Thymus (tissue), 11 donors: ENCODE measurements at regions not wholly inside any gene's neighbourhood (a gene's known extent, or its start where the extent isn't known, plus 50 kb on each side); places are given as distances from the start of the nearest gene placed in this dataset.
A peak's percentile ranks its signal among the peaks of the same experiment; 100 is the strongest.
"Not testable (repeated sequence)": the region's sequence is repeated elsewhere in the genome, so short reads cannot be mapped to it uniquely, and the experiment has no call there.

Source experiments
- DNase-seq, 9 donors: peaks; one replicate each; pipeline ENCODE4 v3.0.0-alpha.2; 2013; ENCODE audit warnings: low spot score in 9 of 9, low read depth in 6 of 9, missing footprints in 1 of 9
- H3K27ac ChIP-seq, 2 donors: one replicate each; pipeline ENCODE4 v1.5.1; 2013; ENCODE audit warnings: control low read depth in 1 of 2, low read depth in 1 of 2, low read length in 1 of 2, mild to moderate bottlenecking in 1 of 2, moderate library complexity in 1 of 2
- H3K27me3 ChIP-seq, 2 donors: one replicate each; pipeline ENCODE4 v1.5.1; 2013; ENCODE audit warnings: low read length in 1 of 2; ENCODE audit not compliant: control insufficient read depth in 2 of 2, insufficient read depth in 1 of 2
- H3K36me3 ChIP-seq, 2 donors: one replicate each; pipeline ENCODE4 v1.5.1; 2013; ENCODE audit warnings: low read length in 1 of 2, mild to moderate bottlenecking in 1 of 2, moderate library complexity in 1 of 2; ENCODE audit not compliant: control insufficient read depth in 2 of 2, insufficient read depth in 2 of 2
- H3K4me1 ChIP-seq, 2 donors: one replicate each; pipeline ENCODE4 v1.5.1; 2013; ENCODE audit warnings: low read length in 2 of 2; ENCODE audit not compliant: control insufficient read depth in 2 of 2, insufficient read depth in 2 of 2
- H3K4me3 ChIP-seq, 2 donors: one replicate each; pipeline ENCODE4 v1.5.1; 2013; ENCODE audit warnings: low read length in 2 of 2, control low read depth in 1 of 2, mild to moderate bottlenecking in 1 of 2
- H3K9me3 ChIP-seq, 2 donors: one replicate each; pipeline ENCODE4 v1.5.1; 2013; ENCODE audit warnings: low read length in 1 of 2, mild to moderate bottlenecking in 1 of 2; ENCODE audit not compliant: control insufficient read depth in 2 of 2, insufficient read depth in 1 of 2
- WGBS: extraction: QIAGEN DNeasy Blood & Tissue Kit; methylation state at CpG from one replicate; pipeline ENCODE4 v1.1.7; 2013; 5-methylcytosine and 5-hydroxymethylcytosine counted together
- donor health status: healthy.

- H3K36me3 ChIP-seq = peaks cover 82 to 84% of the 10 kb centered on the region in 2 donors
- H3K4me1 ChIP-seq = peaks cover 0 to 5% of the 10 kb centered on the region in 2 donors
These were observed 79.7 kb downstream of the RFLNA start for GRCh38 chr12:124374567-124374966.

DNA sequence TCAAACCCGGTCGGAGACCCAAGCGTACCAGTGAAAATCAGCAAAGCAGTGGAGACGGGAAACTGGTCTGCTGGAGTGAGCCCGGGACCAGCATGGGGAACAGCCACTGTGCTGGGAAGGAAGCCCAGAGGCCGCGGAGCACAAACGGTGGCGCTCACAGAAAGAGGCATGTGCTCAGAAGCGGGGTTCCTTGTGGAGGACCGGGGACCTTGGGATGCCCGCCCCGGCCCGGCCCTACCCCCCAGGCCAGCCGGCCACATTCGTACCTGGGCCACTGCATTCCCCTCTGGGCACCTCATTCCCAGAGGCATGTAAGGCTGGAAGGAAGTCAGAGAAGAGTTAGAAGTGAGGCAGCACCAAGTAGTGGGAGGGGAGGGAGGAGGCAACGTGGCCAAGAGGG, 79.3 kb downstream of the RFLNA start:
- DNase-seq = no peak
- Histone ChIP-seq H3K27me3 (no peaks in the 10 kb centered on the region), H3K36me3 (peaks cover 81 to 82% of the 10 kb centered on the region in 2 donors), H3K9me3 (no peaks in the 10 kb centered on the region), H3K4me1 (peaks cover 0 to 5% of the 10 kb centered on the region in 2 donors), H3K4me3 (no peak overlapping the region), H3K27ac (no peak overlapping the region)
- WGBS = 97% methylated on average over 17 of the region's 17 CpGs

More at GRCh38 chr12:124374567-124374966, 79.7 kb downstream of the RFLNA start:
- H3K27ac ChIP-seq = no peak overlapping the region
- H3K27me3 ChIP-seq = no peaks in the 10 kb centered on the region
- no peak for DNase-seq
- 86% methylated on average over 5 of the region's 5 CpGs for WGBS
- no peak overlapping the region for H3K4me3 ChIP-seq
- no peaks in the 10 kb centered on the region for H3K9me3 ChIP-seq

DNA sequence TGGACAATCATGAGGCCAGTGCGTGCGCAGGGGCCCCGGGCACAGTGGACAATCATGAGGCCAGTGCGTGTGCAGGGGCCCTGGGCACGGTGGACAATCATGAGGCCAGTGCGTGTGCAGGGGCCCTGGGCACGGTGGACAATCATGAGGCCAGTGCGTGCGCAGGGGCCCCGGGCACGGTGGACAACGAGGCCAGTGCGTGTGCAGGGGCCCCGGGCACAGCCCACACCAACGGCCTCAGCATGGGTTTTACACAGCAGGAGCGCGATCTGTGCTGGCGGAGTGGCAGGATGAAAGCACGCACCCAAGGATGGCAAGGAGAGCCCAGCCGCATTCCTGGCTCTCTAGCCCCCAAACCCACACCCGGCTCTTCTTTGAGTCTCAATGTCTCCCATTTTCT, 78.8 kb downstream of the RFLNA start:
- H3K9me3 ChIP-seq, H3K27ac ChIP-seq, H3K27me3 ChIP-seq, H3K4me1 ChIP-seq, DNase-seq, H3K4me3 ChIP-seq: not testable (repeated sequence)
- H3K36me3 ChIP-seq = peaks cover 81 to 84% of the 10 kb centered on the region in 2 donors
- WGBS = 96% methylated on average over 21 of the region's 21 CpGs

DNA sequence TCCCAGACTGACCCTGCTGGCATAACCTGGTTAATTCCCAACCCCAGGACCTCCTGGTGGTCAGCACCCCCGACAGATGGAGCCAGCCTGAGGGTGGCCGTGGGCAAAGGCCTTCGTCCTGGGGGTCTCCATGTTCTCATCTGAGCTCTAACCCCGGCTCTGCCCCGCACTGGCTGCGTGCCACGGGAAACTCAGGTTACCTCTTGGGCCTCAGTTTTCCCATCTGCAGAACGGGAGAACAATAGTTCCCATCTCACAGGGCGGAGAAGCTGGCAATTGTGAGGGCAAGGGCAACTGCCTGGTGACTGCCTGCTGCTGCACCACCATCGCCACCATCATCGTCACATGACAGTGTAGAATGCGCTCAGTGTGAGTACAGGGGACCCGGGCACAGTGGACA, 77.9 kb downstream of the RFLNA start:
- H3K27ac ChIP-seq = no peak overlapping the region
- peaks cover 0 to 8% of the 10 kb centered on the region in 2 donors for H3K4me1 ChIP-seq
- H3K36me3 ChIP-seq = peaks cover 77 to 80% of the 10 kb centered on the region in 2 donors

GRCh38 chr12:124371970-124372555, 77.2 kb downstream of the RFLNA start:
- H3K27ac ChIP-seq = no peak overlapping the region
- no peaks in the 10 kb centered on the region for H3K27me3 ChIP-seq
- 96% methylated on average over 37 of the region's 37 CpGs for whole genome bisulfite sequencing
- H3K36me3 ChIP-seq = peaks cover 76 to 79% of the 10 kb centered on the region in 2 donors
- no peak for DNase-seq
- peaks cover 0 to 9% of the 10 kb centered on the region in 2 donors for H3K4me1 ChIP-seq
- H3K4me3 ChIP-seq = no peak overlapping the region
- peaks cover 0 to 3% of the 10 kb centered on the region in 2 donors for H3K9me3 ChIP-seq

More for the DNA sequence above, 77.9 kb downstream of the RFLNA start:
- 95% methylated on average over 13 of the region's 13 CpGs for WGBS
- DNase-seq = no peak
- no peak overlapping the region for H3K4me3 ChIP-seq
- H3K9me3 ChIP-seq = no peaks in the 10 kb centered on the region
- H3K27me3 ChIP-seq = no peaks in the 10 kb centered on the region

GRCh38 chr12:124371366-124371765, 76.5 kb downstream of the RFLNA start:
- Histone ChIP-seq H3K4me3 (no peak overlapping the region), H3K9me3 (peaks cover 0 to 3% of the 10 kb centered on the region in 2 donors), H3K27me3 (no peaks in the 10 kb centered on the region), H3K4me1 (peaks cover 0 to 9% of the 10 kb centered on the region in 2 donors), H3K27ac (no peak overlapping the region), H3K36me3 (peaks cover 71 to 76% of the 10 kb centered on the region in 2 donors)
- no peak for DNase-seq
- 98% methylated on average over 13 of the region's 13 CpGs for WGBS

GRCh38 chr12:124370851-124371250, 76.0 kb downstream of the RFLNA start:
- H3K36me3 ChIP-seq = peaks cover 66 to 76% of the 10 kb centered on the region in 2 donors

DNA sequence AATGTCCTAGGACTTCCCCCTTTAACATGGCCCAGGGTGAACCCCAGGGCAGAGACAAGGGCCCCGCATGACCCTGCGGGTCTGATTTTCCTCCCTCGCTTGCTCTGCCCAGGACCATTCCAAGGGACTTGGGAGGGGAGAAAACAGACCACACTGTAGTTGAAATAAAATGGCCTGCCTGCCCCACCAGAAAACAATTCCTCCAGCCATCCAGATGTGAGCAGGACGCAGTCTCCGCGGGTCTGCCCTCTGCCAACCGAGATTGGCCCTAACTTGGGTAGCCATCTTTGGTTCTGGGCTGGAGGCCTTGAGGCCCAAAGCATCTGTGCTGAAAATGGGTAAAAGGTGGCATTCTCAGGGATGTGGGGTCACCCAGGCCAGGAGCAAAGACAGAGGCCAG, 75.5 kb downstream of the RFLNA start:
- H3K4me1 ChIP-seq = peaks cover 0 to 9% of the 10 kb centered on the region in 2 donors
- H3K9me3 ChIP-seq = peaks cover 0 to 3% of the 10 kb centered on the region in 2 donors
- H3K36me3 ChIP-seq = peaks cover 63 to 76% of the 10 kb centered on the region in 2 donors
- WGBS = 98% methylated on average over 7 of the region's 7 CpGs
- H3K27me3 ChIP-seq = no peaks in the 10 kb centered on the region
- no peak overlapping the region for H3K4me3 ChIP-seq
- H3K27ac ChIP-seq = peak overlapping the region in 1 of 2 donors; percentile 42
- no peak for DNase-seq

More at GRCh38 chr12:124370851-124371250, 76.0 kb downstream of the RFLNA start:
- H3K4me1 ChIP-seq = peaks cover 0 to 9% of the 10 kb centered on the region in 2 donors
- H3K4me3 ChIP-seq = no peak overlapping the region
- H3K27me3 ChIP-seq = no peaks in the 10 kb centered on the region
- DNase-seq = no peak
- 96% methylated on average over 7 of the region's 7 CpGs for whole genome bisulfite sequencing
- H3K27ac ChIP-seq = no peak overlapping the region
- H3K9me3 ChIP-seq = peaks cover 0 to 3% of the 10 kb centered on the region in 2 donors

GRCh38 chr12:124369827-124370378, 75.0 kb downstream of the RFLNA start:
- peaks cover 0 to 9% of the 10 kb centered on the region in 2 donors for H3K4me1 ChIP-seq
- no peak overlapping the region for H3K4me3 ChIP-seq
- peak overlapping the region; percentile 26 to 68 for H3K27ac ChIP-seq
- H3K9me3 ChIP-seq = peaks cover 0 to 3% of the 10 kb centered on the region in 2 donors
- no peak for DNase-seq
- WGBS = 98% methylated on average over 20 of the region's 20 CpGs
- peaks cover 60 to 75% of the 10 kb centered on the region in 2 donors for H3K36me3 ChIP-seq
- H3K27me3 ChIP-seq = no peaks in the 10 kb centered on the region
